H7 (cell line): ENCODE measurements at regions not wholly inside any gene's neighbourhood (a gene's known extent, or its start where the extent isn't known, plus 50 kb on each side); places are given as distances from the start of the nearest gene placed in this dataset.

Experiments
- DNase-seq: peaks from one replicate; pipeline ENCODE4 v3.0.0; 2012
- H3K27me3 ChIP-seq: 2 replicates; pipeline ENCODE4 v1.6.0; 2011; ENCODE audit warnings: mild to moderate bottlenecking, low read length; ENCODE audit not compliant: control insufficient read depth, insufficient read depth
- H3K36me3 ChIP-seq: replicated peaks from 2 replicates; pipeline ENCODE4 v1.5.1; 2011; ENCODE audit warnings: low read length; ENCODE audit not compliant: control insufficient read depth, insufficient read depth
- H3K4me3 ChIP-seq: 2 replicates; pipeline ENCODE4 v1.5.1; 2011; ENCODE audit warnings: low read depth, mild to moderate bottlenecking, control low read depth, low read length, moderate library complexity; ENCODE audit not compliant: insufficient read depth

DNA sequence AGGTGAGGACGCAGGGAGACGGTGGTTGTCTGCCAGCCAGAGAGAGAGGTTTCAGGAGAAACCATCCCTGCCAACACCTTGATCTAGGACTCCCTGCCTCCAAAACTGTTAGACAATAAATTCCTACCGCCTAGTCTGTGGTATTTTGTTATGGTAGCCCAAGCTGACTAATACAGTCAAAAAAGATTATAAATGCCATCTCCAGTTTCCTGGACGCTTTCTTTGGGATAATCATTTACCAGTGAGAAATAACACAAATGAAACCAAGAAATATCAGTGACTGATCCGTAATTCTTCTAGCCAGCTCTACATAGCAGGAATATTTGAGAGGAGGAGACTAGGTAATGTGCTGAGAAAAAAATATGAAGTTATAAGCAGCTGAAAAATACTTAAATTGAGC, 707.8 kb upstream of the LMCD1 start:
- Histone ChIP-seq H3K27me3 (no peaks in the 10 kb centered on the region), H3K4me3 (no peak overlapping the region), H3K36me3 (no peaks in the 10 kb centered on the region)
- DNase-seq: no peak

DNA sequence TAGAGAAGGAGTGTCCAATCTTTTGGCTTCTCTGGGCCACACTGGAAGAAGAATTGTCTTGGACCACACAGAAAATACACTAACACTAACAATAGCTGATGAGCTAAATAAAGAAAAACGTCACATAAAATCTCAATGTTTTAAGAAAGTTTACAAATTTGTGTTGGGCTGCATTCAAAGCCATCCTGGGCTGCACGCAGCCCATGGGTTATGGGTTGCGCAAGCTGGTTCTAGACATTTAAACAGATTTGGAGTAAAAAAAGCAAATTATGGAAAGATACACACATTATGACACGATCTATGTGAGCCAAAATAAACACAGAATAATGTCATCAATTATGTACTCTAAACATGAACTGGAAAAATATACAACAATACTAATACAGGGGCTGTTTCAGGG, 703.3 kb upstream of the LMCD1 start:
- Histone ChIP-seq H3K36me3 (no peaks in the 10 kb centered on the region), H3K27me3 (no peaks in the 10 kb centered on the region), H3K4me3 (no peak overlapping the region)
- no peak for DNase-seq

DNA sequence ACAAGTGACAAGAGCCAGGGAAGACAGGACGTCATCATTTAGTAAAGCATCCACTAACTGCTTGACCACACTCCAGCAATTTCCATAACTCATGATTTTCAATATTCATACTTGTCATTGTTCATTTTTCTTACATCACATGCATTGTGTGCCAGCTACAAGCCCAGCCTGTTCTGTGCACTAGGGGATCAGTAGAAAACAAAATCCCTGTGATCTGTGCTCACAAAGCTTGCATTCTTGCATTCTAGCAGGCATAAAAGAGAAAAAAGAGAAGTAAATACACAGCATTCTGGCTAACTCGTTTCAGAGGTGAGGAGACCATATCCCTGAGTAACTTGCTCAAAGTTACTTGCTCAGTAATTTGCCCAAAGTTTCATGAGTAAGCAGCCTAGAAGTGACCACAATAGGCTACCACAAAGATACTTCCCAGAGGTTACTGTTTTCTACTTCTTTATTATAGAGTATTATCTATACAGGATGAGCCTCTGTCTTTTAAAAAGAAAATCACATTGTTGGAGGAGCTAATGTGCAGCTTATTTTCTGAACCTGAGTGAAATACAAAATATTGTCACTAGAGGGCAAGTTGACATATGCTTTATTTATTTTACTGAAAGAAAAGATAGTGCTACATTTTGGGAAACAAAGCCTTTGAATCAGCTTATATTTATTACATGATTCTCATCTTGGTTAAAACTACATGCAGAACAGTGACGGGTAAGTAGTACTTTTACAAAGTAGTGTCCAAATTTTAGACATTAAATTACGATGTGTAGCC, 701.4 kb upstream of the LMCD1 start:
- no peak overlapping the region for H3K4me3 ChIP-seq
- no peaks in the 10 kb centered on the region for H3K27me3 ChIP-seq
- H3K36me3 ChIP-seq: no peaks in the 10 kb centered on the region
- no peak for DNase-seq

DNA sequence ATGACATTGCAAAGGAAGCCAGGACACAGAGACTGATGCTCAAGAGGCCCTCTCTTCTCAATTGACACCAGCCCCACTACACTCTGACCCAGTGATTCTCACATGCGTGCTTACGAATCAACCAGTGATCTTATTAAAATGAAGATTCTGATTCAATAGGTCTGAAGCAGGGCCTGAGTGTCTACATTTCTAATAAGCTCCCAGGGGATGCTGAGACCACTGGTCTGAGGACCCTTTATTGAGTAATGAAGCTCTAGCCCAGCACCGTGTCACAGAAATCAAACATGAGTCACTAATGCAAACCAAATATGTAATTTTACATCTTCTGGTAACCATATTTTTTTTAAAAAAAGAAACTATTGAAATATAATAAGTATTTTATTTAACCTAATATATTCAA, 689.1 kb upstream of the LMCD1 start:
- H3K4me3 ChIP-seq: no peak overlapping the region
- no peak for DNase-seq
- no peaks in the 10 kb centered on the region for H3K27me3 ChIP-seq
- H3K36me3 ChIP-seq: no peaks in the 10 kb centered on the region

DNA sequence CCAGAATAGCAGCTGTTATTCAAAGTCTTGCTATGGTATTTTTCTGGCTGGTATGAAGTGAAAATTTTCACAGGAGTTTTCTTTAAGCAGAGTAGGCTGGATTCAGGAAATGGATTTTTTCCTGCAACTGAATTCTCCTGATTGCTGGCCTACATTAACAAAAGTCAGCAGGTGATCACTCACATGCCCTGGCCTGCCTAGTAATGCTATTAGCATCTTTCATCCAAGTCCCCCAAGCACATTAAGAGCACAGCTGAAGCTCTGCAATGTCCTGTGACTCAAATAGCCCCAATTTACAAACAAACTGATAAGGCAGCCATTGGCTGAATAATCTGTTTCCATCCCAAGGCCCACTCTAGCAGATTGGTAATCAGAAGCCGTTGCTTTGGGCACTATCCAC, 688.3 kb upstream of the LMCD1 start:
- Histone ChIP-seq H3K27me3 (no peaks in the 10 kb centered on the region), H3K4me3 (no peak overlapping the region), H3K36me3 (no peaks in the 10 kb centered on the region)
- peak; percentile 2 for DNase-seq

DNA sequence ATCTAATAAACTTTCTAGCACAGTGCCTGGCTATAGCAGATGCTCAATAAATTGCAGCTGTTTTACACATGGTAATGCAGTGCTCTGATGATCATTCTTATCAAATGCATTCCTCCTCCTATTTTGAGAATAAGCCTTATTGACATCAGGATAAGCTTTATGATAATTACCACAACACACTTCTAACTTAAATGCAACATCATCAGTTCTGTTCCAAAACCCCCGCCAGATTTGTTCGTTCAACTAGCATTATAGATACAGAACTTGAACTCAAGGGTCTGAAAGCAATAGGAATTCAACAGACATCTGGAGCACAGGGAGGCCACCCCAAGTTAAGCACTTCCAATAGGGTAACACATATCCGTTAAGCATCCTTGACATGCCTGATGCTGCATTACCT, 684.4 kb upstream of the LMCD1 start:
- DNase-seq: no peak
- no peaks in the 10 kb centered on the region for H3K27me3 ChIP-seq
- no peaks in the 10 kb centered on the region for H3K36me3 ChIP-seq
- no peak overlapping the region for H3K4me3 ChIP-seq

DNA sequence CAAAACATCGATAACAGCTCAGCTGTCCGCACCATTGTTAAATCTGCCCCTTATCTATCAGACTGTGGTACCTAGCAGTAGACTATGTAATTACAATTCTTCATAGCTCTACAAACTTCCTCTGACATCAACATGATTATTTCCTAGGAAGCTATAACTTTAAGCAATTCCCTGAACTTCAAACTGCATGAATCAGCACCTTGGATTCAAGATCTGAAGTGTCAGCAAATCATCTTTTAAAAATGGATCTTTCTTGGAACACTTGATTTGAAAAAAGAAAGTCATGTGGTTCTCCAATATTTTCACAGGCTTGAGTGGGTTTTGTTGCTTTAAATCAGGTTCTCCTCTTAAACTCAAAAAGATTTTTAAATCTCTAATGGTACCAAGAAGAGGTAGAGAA, 680.7 kb upstream of the LMCD1 start:
- Histone ChIP-seq H3K4me3 (no peak overlapping the region), H3K27me3 (no peaks in the 10 kb centered on the region), H3K36me3 (no peaks in the 10 kb centered on the region)
- no peak for DNase-seq

DNA sequence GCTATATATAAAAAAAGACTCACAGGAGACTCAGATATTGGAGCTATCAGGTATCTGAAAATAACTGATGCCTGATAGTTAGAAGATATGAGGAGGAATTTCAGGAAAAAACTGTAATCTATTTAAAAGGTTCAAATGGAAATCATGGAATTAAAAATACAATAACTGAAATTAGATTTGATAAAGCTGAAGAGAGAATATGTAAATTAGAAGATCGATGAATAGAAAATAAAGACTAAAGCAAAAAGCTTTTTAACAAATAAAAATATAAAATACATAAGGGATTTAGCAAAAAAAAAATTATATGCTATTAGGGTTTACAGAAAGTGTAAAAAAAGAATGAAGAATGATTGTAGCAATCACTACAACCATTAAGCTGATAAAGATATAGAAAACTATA, 679.8 kb upstream of the LMCD1 start:
- Histone ChIP-seq H3K4me3 (no peak overlapping the region), H3K36me3 (no peaks in the 10 kb centered on the region), H3K27me3 (no peaks in the 10 kb centered on the region)
- no peak for DNase-seq

DNA sequence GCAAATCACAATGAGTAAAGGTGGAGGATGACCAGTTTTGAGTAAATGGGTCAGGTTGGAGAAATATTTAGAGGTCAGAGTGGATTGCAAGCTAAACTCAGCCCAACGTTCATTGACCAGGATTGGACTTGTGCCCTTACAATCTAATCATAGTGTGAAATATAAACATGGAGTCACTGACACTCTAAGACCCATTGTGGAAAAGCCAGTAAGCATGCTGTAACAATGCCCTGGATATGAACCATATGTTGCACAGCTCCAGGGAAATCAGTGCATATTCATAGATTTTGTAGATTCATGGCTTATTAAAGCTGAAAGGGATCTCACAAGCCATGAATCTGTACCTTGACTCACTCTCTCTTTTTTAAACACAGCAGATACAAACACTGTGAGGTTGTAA, 660.2 kb upstream of the LMCD1 start:
- H3K36me3 ChIP-seq: no peaks in the 10 kb centered on the region
- DNase-seq: no peak
- H3K4me3 ChIP-seq: no peak overlapping the region
- H3K27me3 ChIP-seq: no peaks in the 10 kb centered on the region

DNA sequence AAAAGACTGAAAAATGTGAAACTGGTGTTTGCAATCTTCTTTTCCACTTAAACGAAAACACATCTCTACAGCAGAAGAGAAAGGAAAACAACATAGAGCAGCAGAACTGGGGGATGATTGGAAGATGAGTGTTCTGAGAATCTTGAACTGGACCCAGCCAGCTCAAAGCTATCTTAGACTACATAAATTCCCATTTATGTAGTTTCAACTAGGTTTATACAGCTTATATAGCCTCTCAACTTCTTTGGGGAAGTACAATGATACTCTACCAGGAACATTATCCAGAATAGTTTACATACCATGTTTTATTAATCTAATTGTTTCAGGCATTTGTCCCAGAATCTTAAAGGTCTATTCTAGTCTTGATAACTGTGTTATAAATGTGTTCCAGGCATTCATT, 658.2 kb upstream of the LMCD1 start:
- DNase-seq: no peak
- Histone ChIP-seq H3K4me3 (no peak overlapping the region), H3K27me3 (no peaks in the 10 kb centered on the region)

DNA sequence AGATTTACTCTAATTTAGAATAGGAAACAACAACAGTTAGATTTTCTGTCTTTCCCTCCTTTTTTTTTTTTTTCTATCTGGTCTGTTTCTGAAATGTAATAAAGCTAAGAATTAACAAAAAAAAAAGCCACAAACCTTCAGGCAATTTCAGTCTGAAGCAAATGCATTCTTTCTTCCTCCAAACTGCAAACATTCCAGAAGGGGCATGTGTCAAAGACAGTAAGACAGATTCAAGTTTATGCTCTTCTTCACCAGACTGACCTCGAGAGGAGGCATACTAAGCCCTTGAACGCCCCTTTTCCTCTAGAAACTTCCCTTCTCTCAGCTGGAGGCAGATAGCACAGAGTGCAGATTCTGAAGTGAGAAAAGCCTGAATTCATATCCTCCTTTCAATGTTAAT, 654.6 kb upstream of the LMCD1 start:
- no peak overlapping the region for H3K4me3 ChIP-seq
- DNase-seq: no peak
- H3K36me3 ChIP-seq: no peaks in the 10 kb centered on the region
- H3K27me3 ChIP-seq: no peaks in the 10 kb centered on the region

More for the DNA sequence above, 658.2 kb upstream of the LMCD1 start:
- H3K36me3 ChIP-seq: no peaks in the 10 kb centered on the region

DNA sequence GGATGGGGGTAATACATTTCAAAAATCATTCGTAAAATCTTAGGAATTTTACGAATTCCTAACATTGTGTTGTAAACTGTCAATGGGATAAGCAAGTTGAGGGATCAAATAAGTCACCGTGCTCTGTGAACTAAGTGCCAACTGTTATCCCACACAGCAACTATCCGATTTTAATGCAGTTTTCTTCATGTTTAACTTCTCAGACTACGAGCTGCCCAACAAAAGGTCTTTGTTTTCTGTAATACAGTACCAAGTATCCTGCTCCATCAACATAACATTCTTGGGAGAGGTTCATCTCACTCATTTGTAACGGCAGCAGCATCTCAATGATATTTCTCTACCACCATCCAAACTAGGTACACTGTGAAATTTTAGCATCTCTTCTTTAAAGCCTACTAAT, 654.1 kb upstream of the LMCD1 start:
- H3K27me3 ChIP-seq: no peaks in the 10 kb centered on the region
- DNase-seq: no peak
- no peak overlapping the region for H3K4me3 ChIP-seq
- no peaks in the 10 kb centered on the region for H3K36me3 ChIP-seq

DNA sequence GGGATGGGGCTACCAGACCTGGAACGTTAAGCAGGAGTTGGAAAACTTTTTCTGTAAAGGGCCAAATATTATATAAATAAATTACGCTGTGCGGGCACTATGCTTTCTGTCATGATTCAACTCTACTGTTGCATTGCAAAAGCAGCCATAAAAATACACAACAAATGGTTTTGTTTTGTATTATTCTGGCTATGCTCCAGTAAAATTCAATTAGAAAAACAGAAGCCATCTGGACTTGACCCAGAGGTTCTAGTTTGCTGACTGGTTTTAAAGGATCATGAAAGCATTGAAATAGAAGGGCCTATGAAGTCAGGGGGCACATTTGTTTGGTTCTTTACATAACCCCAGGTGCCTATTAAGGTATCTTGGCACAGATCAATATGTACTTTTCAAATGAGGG, 647.4 kb upstream of the LMCD1 start:
- Histone ChIP-seq H3K4me3 (no peak overlapping the region), H3K36me3 (no peaks in the 10 kb centered on the region), H3K27me3 (no peaks in the 10 kb centered on the region)
- DNase-seq: no peak

DNA sequence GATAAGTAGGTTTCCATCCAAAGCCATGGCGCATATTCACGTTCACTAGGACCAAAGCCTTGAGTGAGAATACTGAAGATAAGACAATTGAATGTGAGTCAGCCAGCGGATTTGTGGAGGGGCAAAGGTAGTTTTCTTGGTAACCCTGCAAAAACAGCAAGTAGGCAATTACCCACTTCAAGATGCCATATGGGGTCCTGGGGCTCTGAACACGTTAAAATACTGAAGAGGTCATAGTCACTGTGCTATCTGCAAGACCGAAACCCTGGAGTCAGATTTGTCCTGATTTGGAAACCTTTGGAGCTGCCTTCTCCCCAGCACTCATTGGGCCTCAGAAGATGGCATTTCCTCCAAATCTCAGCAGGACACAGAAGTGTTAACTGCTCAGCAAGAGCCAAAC, 646.9 kb upstream of the LMCD1 start:
- Histone ChIP-seq H3K27me3 (no peaks in the 10 kb centered on the region), H3K4me3 (no peak overlapping the region), H3K36me3 (no peaks in the 10 kb centered on the region)
- no peak for DNase-seq

DNA sequence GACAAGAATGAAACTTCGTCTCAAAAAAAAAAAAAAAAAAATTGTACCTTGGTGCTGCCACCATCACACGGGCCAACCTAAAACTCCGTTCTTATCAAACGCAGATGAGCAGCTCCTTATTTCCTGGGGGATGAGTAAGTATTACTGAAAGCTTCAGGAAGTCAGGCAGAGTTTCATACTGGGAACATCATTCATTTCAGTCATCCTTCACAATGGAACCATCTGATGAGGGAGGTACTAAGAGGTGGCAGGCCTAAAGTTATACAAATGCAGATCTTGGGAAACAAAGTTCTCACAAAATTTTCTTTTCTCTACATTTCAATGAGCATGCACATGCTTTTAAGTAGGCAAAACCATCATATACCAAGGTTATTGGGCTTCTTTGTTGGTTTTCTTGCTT, 636.0 kb upstream of the LMCD1 start:
- no peak overlapping the region for H3K4me3 ChIP-seq
- no peaks in the 10 kb centered on the region for H3K36me3 ChIP-seq
- no peaks in the 10 kb centered on the region for H3K27me3 ChIP-seq
- no peak for DNase-seq

DNA sequence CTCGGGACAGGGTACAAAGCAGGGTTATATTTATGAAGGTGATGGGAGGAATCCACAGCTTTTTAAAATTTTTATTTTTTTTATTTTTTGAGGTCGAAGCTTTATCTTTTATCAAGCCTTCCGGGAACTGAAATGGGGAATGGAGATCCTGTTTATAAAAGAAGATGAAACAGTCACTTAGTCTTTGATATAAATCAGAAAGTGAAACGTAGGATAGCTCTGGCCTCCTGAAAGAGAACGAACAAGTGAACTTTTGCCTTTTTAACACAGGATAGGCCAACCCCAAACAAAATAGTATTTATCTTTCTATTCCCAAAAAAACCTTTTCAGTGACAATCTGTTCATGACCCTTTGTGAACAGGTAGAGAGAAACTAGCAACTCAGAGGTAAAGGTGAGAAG, 634.0 kb upstream of the LMCD1 start:
- no peak for DNase-seq
- Histone ChIP-seq H3K27me3 (no peaks in the 10 kb centered on the region), H3K36me3 (no peaks in the 10 kb centered on the region), H3K4me3 (no peak overlapping the region)
